CD4-positive, alpha-beta T cell treated with Interleukin-12 subunit alpha and Interleukin-12 subunit beta, for 1 hour (primary cell): ENCODE measurements at regions not wholly inside any gene's neighbourhood (a gene's known extent, or its start where the extent isn't known, plus 50 kb on each side); places are given as distances from the start of the nearest gene placed in this dataset.

ENCODE experiments used
- DNase-seq: peaks from one replicate; pipeline ENCODE4 v3.0.0-alpha.2; 2020

GRCh38 chrX:39875834-39876628 lies 221.7 kb downstream of the BCOR start:
- DNase-seq, result no peak

DNA sequence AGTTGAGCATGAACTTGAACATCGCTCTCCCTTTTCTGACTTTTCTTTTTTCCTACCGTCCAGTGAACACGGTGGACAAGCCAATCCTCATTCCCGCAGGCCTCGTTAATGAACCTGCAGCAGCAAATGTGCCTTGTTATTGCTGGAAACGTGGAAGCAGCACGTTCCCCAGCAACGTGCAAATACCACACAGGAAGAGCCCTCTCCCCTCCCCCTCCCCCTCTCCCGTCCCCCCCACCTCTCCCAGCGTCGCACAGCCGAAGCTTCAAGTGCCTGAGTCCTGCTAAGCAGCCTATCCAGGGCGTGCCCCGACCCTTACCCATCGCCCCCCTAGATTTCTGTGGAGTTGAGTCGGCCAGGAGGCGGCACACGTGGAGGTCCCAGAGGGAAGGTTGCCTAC lies 219.9 kb downstream of the BCOR start:
- no peak for DNase-seq

- DNase-seq, result peak; percentile 21
Observed at GRCh38 chrX:39883666-39884065, 214.1 kb downstream of the BCOR start.

GRCh38 chrX:39886282-39886681 lies 211.5 kb downstream of the BCOR start:
- no peak for DNase-seq

DNA sequence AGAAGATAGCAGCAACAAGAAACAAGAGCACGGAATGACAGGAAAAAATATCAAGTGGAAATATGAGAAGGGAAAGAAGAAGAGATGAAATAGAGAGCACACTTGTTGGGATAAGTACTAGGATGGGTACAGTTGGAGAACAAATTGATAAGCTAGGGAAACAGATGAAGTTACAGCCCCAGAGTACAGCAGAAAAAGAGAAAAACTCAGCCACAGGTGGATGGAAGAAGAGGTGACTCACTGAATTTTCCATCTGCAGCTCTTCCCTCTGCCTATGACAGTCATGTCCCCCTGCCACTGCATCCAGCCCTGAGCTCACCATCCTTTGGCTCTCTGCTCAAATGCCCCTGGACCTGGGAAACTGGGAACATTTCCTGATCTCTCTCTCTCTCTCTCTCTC lies 209.0 kb downstream of the BCOR start:
- no peak for DNase-seq

- no peak for DNase-seq
Observed at GRCh38 chrX:39889704-39890103, 208.1 kb downstream of the BCOR start.

GRCh38 chrX:39890807-39891206 lies 207.0 kb downstream of the BCOR start:
- DNase-seq, result no peak

GRCh38 chrX:39891781-39892180 lies 206.0 kb downstream of the BCOR start:
- DNase-seq, result peak; percentile 3

DNA sequence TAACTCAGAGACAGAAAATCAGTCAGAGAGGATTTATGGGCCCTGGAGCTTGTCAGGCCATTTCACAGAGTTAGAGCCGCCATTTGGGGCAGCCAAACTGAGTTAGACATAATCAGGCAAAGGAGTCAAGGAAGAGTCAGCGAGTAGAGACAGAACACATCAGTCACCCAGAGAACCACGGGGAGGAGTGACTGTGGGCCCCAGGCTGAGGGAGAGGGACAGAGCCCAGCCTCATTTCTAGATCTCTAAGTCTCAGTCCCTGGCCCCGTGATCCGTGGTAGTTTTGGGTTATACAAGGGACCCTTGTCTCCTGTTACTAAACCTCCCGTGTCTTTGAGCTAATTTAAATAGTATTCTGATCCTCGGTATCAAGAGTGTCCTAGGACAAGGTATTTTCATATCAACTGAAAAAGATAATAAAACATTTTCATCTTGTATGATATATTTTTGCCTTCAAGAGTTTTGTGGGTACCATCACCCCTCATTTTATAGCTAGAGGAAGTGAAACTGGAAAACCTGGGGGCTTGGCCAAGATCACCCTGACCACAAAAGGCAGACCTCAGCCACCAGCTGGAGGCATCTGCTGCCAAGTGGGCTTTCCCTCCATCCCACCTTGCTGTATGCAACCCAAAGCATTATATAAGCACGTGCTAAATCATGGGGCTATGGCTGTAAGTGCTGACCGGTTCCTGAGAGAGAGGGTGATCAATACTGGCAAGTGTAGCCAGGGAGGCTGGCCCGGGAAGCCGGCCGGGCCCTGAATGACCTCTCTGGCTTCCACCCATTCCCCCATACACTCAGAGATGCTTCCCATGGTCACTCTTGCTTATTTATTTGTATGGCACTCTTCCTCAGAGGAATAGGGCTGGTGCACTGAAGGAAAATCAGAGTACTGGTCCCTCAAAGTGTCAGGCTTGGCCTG lies 204.1 kb downstream of the BCOR start:
- DNase-seq, result no peak

GRCh38 chrX:39894683-39895082 lies 203.1 kb downstream of the BCOR start:
- DNase-seq, result no peak

DNA sequence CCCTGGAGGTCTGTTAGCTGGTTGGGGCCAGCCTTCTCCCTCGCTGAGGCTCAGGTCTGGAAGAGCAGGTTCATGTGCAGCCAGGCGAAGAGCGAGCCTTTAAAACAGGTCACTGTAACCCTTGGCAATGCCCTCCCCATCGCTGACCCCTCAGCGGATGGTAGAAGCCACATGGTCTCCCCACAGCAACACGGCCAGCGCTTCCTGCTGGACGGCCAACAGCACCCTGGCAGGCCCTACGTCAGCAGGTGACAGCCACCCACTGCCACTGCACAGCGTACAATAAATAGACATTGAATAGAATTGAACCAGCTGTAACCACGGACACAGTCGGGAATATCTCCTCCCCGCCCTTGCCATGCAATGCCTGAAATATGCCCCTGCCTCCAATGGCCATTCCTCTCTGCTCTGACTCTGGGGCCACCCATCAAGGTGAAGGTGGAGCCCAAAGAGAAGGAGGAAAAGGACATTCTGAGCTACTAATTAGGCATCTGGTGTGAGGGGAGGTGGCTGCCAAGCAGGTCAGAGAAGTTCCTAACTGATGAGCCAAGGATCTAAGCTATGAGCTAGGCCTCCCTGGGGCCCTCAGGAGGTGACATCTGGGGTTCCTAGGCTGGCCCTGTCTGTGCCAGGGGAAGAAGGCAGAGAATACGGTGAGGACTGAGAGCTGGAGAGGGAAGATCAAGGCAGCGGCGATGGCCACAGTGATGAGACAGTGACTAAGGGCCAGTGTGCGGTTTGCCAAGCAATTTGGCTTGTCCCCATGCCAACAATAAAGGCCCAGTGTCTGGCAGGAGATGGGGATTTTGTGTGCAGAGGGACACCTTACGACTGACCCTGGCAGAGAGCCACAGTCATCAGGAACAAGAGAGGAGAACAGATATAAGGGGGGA lies 202.3 kb downstream of the BCOR start:
- no peak for DNase-seq

DNA sequence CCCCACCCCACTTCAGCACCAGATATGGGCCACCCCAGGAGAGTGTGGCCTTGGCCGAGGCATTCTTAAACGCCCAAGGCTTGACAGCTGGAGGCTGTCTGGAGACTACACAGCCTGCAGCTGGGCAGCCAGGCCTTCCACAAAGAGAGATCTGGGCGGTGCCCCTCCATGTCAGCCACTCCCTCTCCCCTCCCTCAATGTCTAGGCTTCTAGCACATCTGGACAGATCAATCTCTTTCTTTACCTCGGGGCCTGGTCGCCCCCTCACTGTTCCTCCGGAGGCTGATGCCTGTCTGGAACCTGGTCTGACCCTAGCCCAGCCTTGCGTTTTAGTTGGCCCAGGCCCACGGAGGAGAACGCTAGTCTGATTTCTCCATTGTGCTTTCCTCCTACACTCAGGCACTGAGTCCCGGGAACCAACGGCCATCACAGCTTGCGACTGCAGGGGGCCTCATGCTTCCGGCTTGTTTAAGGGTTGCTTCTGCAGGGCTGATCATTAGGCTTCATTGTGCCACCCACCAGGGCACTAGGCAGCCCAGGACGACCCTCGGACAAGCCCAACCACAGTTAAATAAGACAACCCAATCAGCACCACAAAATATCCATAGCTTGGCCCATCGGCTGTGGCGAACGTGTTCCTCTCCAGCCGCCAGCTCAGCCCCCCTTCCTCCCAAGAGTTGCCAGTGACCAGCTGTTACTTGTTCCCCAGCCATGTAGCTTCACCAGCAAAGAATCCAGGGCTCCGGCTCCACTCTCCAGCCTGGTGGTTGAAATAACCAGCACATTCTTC lies 200.6 kb downstream of the BCOR start:
- no peak for DNase-seq

DNA sequence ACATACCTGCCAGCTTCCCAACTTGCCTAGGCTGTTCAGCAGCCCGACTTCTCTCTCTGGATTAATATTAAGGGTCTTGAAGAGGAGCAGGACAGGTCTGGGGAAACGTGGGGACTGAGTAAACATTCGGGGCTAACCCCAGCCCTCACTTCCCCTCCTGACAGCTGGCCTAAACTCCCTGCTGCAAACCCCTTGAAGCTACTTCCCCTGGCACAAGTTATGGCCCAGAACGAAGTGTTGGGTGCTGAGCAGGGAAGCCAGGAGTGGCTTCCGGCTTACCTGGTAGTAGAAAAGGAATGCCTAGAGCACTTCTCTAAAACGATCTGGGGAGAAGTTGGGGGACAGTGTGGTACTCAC lies 200.0 kb downstream of the BCOR start:
- DNase-seq, result no peak

DNA sequence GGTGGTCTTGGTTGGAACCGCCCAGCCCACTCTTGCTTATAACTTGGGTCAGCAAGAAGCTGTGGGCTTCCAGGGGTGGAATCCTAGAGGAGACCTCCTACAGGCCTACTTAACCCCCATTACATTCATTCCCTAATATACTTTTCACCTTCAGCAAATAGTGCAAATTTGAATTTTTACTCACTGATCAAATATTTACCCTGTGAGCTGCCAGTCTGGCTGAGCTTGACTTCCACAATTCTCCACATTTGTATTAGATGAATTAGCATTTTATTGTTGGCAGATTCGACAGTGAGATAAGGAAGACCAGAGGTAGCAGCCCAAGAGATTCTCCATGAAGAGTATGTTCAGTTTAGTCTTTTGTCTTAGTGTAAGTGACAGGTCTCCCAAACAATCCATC lies 199.6 kb downstream of the BCOR start:
- DNase-seq, result no peak

DNA sequence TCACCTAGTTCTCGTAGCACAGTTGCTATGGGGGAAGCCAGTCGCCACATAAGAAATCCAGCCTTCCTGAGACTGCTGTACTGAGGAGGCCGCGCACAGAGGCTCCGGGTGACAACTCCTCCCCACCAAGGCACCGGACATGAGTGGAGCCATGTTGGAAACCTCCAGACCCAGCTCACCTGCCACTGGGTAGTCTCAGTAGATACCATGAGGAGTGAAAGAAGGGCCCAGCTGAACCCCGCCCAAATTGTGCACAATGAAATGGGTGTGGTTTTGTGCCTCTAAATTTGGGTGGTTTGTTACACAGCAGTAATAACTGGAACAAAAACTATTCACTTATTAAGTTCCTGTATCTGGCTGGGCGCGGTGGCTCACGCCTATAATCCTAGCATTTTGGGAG lies 198.7 kb downstream of the BCOR start:
- DNase-seq, result no peak

GRCh38 chrX:39899856-39900776 lies 197.6 kb downstream of the BCOR start:
- DNase-seq, result no peak

GRCh38 chrX:39900777-39901170 lies 197.0 kb downstream of the BCOR start:
- DNase-seq, result no peak

DNA sequence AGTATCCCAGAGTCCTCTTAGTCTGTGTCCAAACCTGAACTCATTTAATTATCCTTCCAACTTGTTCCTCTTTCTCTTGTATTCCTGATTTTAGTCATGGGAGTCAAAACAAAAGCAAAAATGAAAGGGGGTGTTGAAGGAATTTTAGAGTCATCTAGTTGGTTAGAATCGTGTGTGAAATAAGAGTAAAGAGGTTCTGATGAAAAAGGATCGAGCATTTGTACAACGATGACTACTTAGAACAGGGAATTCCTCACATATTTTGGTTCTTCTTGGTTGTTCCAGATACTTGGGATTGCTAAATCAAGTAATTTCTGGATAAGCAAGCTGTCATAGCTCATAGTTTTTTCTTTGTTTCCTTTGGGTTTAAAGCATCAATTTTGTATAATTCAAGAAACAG lies 194.4 kb downstream of the BCOR start:
- no peak for DNase-seq

GRCh38 chrX:39903937-39904336 lies 193.8 kb downstream of the BCOR start:
- no peak for DNase-seq

DNA sequence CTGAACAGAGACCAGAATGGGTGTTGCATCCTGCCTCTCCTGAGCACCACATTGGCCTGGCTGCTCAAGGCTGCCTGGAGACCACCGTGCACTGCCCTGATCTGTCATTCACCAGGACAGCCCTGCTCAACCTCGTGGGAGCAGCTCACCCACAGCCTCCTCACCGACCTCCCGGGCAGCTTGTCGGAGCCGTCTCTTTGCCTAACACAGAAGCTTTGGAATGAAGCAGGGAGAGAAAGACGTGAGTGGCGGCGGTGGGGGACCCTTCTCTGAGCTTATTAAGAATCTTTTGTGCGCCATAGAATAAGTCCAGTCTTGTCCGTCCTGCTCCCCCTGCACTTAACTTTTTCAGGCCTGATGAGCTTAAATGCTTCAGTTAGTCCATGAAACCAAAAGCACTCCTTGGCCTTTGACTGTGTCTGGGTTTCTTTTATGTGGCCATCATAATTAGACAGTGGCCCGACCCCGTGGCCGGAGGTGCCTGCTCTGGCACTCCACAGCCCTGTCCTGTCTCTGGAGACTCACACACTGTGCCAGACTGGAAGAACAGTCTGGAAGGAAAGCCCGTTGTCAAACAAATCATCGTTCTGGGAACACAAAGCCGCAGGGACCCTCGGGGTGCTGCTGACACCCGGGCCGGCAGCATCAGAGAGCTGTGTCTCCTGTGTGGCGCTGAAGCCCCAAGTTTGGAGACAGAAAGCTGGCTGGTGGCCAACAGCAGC lies 192.8 kb downstream of the BCOR start:
- DNase-seq, result no peak

GRCh38 chrX:39905538-39905891 lies 192.2 kb downstream of the BCOR start:
- no peak for DNase-seq
